Lower lobe of right lung (tissue), 2 donors: ENCODE measurements at regions not wholly inside any gene's neighbourhood (a gene's known extent, or its start where the extent isn't known, plus 50 kb on each side); places are given as distances from the start of the nearest gene placed in this dataset.
"Not testable (repeated sequence)": the region's sequence is repeated elsewhere in the genome, so short reads cannot be mapped to it uniquely, and the experiment has no call there.

Experiments
- ATAC-seq, 2 donors: fragments of 200-7000 bp; cut with Tn5 transposase; one replicate each; pipeline ENCODE4 v1.9.1; 2020 to 2022; ENCODE audit warnings: mild to moderate bottlenecking in 2 of 2, moderate library complexity in 2 of 2
- DNase-seq: peaks from one replicate; pipeline ENCODE4 v3.0.0-alpha.2; 2020
- H3K27ac ChIP-seq: fragments of 200-600 bp; one replicate; pipeline ENCODE4 v1.8.0; 2022
- H3K27me3 ChIP-seq: fragments of 200-600 bp; one replicate; pipeline ENCODE4 v1.8.0; 2022; ENCODE audit warnings: low read depth
- H3K36me3 ChIP-seq: fragments of 200-600 bp; one replicate; pipeline ENCODE4 v1.8.0; 2022; ENCODE audit warnings: mild to moderate bottlenecking
- H3K4me1 ChIP-seq: fragments of 200-600 bp; one replicate; pipeline ENCODE4 v1.8.0; 2022
- H3K4me3 ChIP-seq: fragments of 200-600 bp; one replicate; pipeline ENCODE4 v1.8.0; 2022; ENCODE audit warnings: mild to moderate bottlenecking
- H3K9me3 ChIP-seq: fragments of 200-600 bp; one replicate; pipeline ENCODE4 v1.8.0; 2022
- CTCF ChIP-seq: fragments of 200-600 bp; IDR thresholded peaks from one replicate; pipeline ENCODE4 v1.8.0; 2022; ENCODE audit warnings: antibody characterized with exemption, mild to moderate bottlenecking
- intact Hi-C: fragments of 100-400 bp; cut with DNase I; formaldehyde crosslinking; loops from one replicate; pipeline ENCODE4 v1.11.0; 2022
- donor health status: DM: no; HTN: yes; CAD: no; lungs with severe emphysema.

GRCh38 chr12:131644481-131644880, 66.4 kb upstream of the SFSWAP start:
- no peak overlapping the region for H3K4me3 ChIP-seq
- ATAC-seq (no peak), DNase-seq (no peak)
- H3K27ac ChIP-seq: no peak overlapping the region
- no peak for TF ChIP-seq CTCF
- H3K4me1 ChIP-seq: no peaks in the 10 kb centered on the region
- no peaks in the 10 kb centered on the region for H3K36me3 ChIP-seq
- H3K27me3 ChIP-seq: peaks cover 10% of the 10 kb centered on the region
- intact Hi-C loops: no loop called here
- H3K9me3 ChIP-seq: no peaks in the 10 kb centered on the region

GRCh38 chr12:131644917-131645316, 66.0 kb upstream of the SFSWAP start:
- H3K4me3 ChIP-seq, H3K27ac ChIP-seq, DNase-seq, H3K9me3 ChIP-seq, intact Hi-C loops, H3K36me3 ChIP-seq, H3K4me1 ChIP-seq, ATAC-seq: not testable (repeated sequence)
- peaks cover 12% of the 10 kb centered on the region for H3K27me3 ChIP-seq

- H3K27me3 ChIP-seq: peaks cover 12% of the 10 kb centered on the region
- DNase-seq, H3K4me3 ChIP-seq, H3K4me1 ChIP-seq, H3K36me3 ChIP-seq, H3K9me3 ChIP-seq, ATAC-seq, intact Hi-C loops, H3K27ac ChIP-seq: not testable (repeated sequence)
Observed at GRCh38 chr12:131645557-131645956, 65.3 kb upstream of the SFSWAP start.

- H3K27ac ChIP-seq, H3K4me1 ChIP-seq, H3K36me3 ChIP-seq, H3K9me3 ChIP-seq, DNase-seq, H3K4me3 ChIP-seq, intact Hi-C loops: not testable (repeated sequence)
- H3K27me3 ChIP-seq: peaks cover 12% of the 10 kb centered on the region
- ATAC-seq: peak in 1 of 2 donors; percentile 34
Observed at GRCh38 chr12:131646444-131646843, 64.4 kb upstream of the SFSWAP start.

GRCh38 chr12:131647667-131648066, 63.2 kb upstream of the SFSWAP start:
- no peaks in the 10 kb centered on the region for H3K4me1 ChIP-seq
- H3K4me3 ChIP-seq: no peak overlapping the region
- TF ChIP-seq CTCF: no peak
- DNase-seq (no peak), ATAC-seq (no peak)
- no peak overlapping the region for H3K27ac ChIP-seq
- peaks cover 12% of the 10 kb centered on the region for H3K27me3 ChIP-seq
- no peaks in the 10 kb centered on the region for H3K9me3 ChIP-seq
- no peaks in the 10 kb centered on the region for H3K36me3 ChIP-seq
- intact Hi-C loops: no loop called here

GRCh38 chr12:131655469-131656174, 55.3 kb upstream of the SFSWAP start:
- intact Hi-C loops, H3K27ac ChIP-seq, DNase-seq, ATAC-seq, H3K9me3 ChIP-seq, H3K36me3 ChIP-seq, H3K4me1 ChIP-seq, H3K4me3 ChIP-seq: not testable (repeated sequence)
- peaks cover 10% of the 10 kb centered on the region for H3K27me3 ChIP-seq

- H3K9me3 ChIP-seq: not testable (repeated sequence)
Observed at GRCh38 chr12:131656796-131657195, 54.1 kb upstream of the SFSWAP start.

GRCh38 chr12:131658605-131659004, 52.3 kb upstream of the SFSWAP start:
- H3K36me3 ChIP-seq, H3K9me3 ChIP-seq, H3K27ac ChIP-seq, ATAC-seq, H3K4me3 ChIP-seq, H3K4me1 ChIP-seq, intact Hi-C loops, DNase-seq: not testable (repeated sequence)
- peaks cover 10% of the 10 kb centered on the region for H3K27me3 ChIP-seq

More at GRCh38 chr12:131656796-131657195, 54.1 kb upstream of the SFSWAP start:
- H3K4me3 ChIP-seq, ATAC-seq, H3K36me3 ChIP-seq, H3K4me1 ChIP-seq, H3K27ac ChIP-seq, DNase-seq, intact Hi-C loops: not testable (repeated sequence)
- H3K27me3 ChIP-seq: peaks cover 10% of the 10 kb centered on the region

- intact Hi-C loops, H3K27ac ChIP-seq, ATAC-seq, DNase-seq, H3K36me3 ChIP-seq, H3K4me3 ChIP-seq, H3K9me3 ChIP-seq, H3K4me1 ChIP-seq: not testable (repeated sequence)
- H3K27me3 ChIP-seq: peaks cover 10% of the 10 kb centered on the region
Observed at GRCh38 chr12:131659484-131659883, 51.4 kb upstream of the SFSWAP start.

GRCh38 chr12:131659976-131660375, 50.9 kb upstream of the SFSWAP start:
- intact Hi-C loops, H3K36me3 ChIP-seq, H3K4me3 ChIP-seq, DNase-seq, ATAC-seq, H3K9me3 ChIP-seq, H3K27ac ChIP-seq, H3K4me1 ChIP-seq: not testable (repeated sequence)
- H3K27me3 ChIP-seq: peaks cover 10% of the 10 kb centered on the region

- H3K36me3 ChIP-seq, intact Hi-C loops, H3K4me1 ChIP-seq, DNase-seq, H3K9me3 ChIP-seq, H3K4me3 ChIP-seq, H3K27ac ChIP-seq, ATAC-seq: not testable (repeated sequence)
- peaks cover 10% of the 10 kb centered on the region for H3K27me3 ChIP-seq
Observed at GRCh38 chr12:131660401-131660800, 50.5 kb upstream of the SFSWAP start.
